Lower leg skin (tissue), 4 donors: ENCODE measurements at regions not wholly inside any gene's neighbourhood (a gene's known extent, or its start where the extent isn't known, plus 50 kb on each side); places are given as distances from the start of the nearest gene placed in this dataset.

ENCODE experiments used
- DNase-seq, 2 donors: peaks; one replicate each; pipeline ENCODE4 v3.0.0-alpha.2; 2019; ENCODE audit warnings: low spot score in 2 of 2
- H3K4me3 ChIP-seq: fragments of 200-600 bp; sonication (generic); 2 replicates; pipeline ENCODE4 v1.5.1; 2017; ENCODE audit warnings: mild to moderate bottlenecking, low read depth; ENCODE audit not compliant: poor library complexity, severe bottlenecking
- POLR2A ChIP-seq, 2 donors: fragments of 450-650 bp; IDR thresholded peaks; one replicate each; pipeline ENCODE4 v1.6.1; 2016 to 2017; ENCODE audit warnings: antibody characterized with exemption in 2 of 2, mild to moderate bottlenecking in 1 of 2, moderate library complexity in 1 of 2
- WGBS, 2 donors: methylation state at CpG; one replicate each; pipeline ENCODE4 v1.1.5; 2018; 5-methylcytosine and 5-hydroxymethylcytosine counted together
- intact Hi-C: fragments of 100-400 bp; cut with DNase I; formaldehyde crosslinking; loops from one replicate; pipeline ENCODE4 v1.15.0; 2023; ENCODE audit warnings: low total_unique reads
- TF ChIP-seq, protein P1 (sequence below), 3 donors: fragments of 450-650 bp; IDR thresholded peaks; one replicate each; pipeline ENCODE4 v1.5.1; 2016; ENCODE audit warnings: antibody characterized with exemption in 3 of 3, mild to moderate bottlenecking in 3 of 3, moderate library complexity in 2 of 3

DNA sequence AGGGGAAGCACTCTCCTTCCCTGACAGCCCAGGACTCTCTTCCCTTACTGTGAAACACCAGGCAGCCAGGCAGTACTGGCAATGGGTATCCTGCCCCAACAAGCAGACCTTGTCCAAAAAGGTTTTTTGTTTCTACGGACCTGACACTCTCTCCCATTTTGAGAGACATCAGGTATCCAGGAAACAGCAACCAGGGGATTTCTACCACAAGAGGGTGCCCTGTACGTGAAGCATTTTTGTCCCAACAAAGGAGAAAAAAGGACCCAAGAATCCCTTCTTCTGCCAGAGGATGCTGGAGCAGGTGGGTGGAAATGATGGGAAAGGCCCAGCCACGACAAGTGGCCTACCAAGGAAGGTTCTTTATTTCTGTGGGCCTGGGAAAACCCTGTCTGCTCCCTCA, 65.7 kb upstream of the FGF13 start:
- TF ChIP-seq POLR2A (IDR thresholded peaks at IDR 0.05): no peak
- TF ChIP-seq, protein P1, sequence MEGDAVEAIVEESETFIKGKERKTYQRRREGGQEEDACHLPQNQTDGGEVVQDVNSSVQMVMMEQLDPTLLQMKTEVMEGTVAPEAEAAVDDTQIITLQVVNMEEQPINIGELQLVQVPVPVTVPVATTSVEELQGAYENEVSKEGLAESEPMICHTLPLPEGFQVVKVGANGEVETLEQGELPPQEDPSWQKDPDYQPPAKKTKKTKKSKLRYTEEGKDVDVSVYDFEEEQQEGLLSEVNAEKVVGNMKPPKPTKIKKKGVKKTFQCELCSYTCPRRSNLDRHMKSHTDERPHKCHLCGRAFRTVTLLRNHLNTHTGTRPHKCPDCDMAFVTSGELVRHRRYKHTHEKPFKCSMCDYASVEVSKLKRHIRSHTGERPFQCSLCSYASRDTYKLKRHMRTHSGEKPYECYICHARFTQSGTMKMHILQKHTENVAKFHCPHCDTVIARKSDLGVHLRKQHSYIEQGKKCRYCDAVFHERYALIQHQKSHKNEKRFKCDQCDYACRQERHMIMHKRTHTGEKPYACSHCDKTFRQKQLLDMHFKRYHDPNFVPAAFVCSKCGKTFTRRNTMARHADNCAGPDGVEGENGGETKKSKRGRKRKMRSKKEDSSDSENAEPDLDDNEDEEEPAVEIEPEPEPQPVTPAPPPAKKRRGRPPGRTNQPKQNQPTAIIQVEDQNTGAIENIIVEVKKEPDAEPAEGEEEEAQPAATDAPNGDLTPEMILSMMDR (IDR thresholded peaks at IDR 0.05): no peak
- intact Hi-C loops: no loop called here

DNA sequence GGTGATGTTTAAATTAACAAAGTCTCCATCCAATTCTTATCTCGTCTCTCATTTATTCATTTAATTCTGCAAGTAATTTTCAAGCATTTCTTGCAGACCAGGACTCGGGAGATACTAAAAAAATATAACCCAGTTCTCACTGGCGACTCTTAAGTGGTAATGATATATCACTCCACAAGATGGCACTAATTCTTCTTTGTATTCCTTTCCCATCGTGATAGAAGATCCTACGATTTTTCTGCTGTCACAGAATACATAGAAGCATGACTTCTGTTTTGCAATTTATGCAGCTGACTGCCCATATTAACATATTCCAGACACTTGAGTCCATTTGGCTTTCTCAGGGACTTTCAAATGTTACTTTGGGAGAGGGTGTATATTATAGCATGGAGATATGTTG, 64.0 kb upstream of the FGF13 start:
- H3K4me3 ChIP-seq: no peak overlapping the region
- intact Hi-C loops: no loop called here
- 8 to 9% methylated on average over 5 of the region's 5 CpGs for WGBS, 2 donors
- TF ChIP-seq POLR2A (IDR thresholded peaks at IDR 0.05): no peak
- TF ChIP-seq, protein P1 (IDR thresholded peaks at IDR 0.05): no peak
- no peak for DNase-seq

More for the DNA sequence above, 65.7 kb upstream of the FGF13 start:
- no peak for DNase-seq
- 68 to 84% methylated on average over 3 of the region's 3 CpGs for WGBS, 2 donors
- no peak overlapping the region for H3K4me3 ChIP-seq

DNA sequence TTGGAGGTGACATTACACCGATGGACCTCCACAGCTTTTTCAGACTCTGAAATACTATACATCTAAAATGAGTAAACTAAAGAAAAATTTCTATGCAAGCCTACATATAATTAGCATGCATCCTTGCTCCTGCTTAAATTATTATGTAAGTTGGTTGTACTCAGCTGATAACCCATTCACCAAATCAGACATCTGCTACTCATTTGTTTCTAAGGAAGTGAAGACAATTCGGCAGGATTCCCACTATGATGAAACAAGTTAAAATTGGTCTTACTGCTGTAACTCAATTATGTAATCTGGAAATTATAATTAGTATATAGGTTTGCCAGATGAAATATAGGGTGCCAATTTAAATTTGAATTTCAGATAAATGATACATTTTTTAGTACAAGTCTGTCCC, 59.5 kb upstream of the FGF13 start:
- TF ChIP-seq, protein P1 (IDR thresholded peaks at IDR 0.05): no peak
- TF ChIP-seq POLR2A (IDR thresholded peaks at IDR 0.05): no peak
- intact Hi-C loops: no loop called here
- no peak for DNase-seq
- WGBS, 2 donors: 47 to 48% methylated on average over 2 of the region's 2 CpGs
- no peak overlapping the region for H3K4me3 ChIP-seq

DNA sequence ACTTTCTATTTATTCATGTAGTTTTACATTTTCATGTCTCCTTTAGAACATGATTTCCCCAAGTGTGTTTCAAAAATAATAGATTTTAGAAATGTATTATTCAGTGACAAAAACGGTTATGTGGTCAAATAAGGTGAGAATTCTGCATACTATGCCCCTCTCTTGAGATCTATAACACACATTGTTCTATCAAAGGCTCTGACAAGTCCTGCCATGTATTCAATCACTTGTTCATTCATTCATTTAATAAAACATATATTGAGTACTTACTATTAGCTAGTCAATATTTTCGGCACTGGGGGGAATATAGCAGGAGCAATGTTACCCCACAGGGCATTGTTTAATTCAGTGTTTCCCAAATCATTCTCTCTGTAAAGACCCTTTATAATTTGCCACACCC, 58.4 kb upstream of the FGF13 start:
- TF ChIP-seq, protein P1 (IDR thresholded peaks at IDR 0.05): no peak
- TF ChIP-seq POLR2A (IDR thresholded peaks at IDR 0.05): no peak
- no peak for DNase-seq
- 77 to 85% methylated on average over 2 of the region's 2 CpGs for WGBS, 2 donors
- H3K4me3 ChIP-seq: no peak overlapping the region
- intact Hi-C loops: no loop called here

DNA sequence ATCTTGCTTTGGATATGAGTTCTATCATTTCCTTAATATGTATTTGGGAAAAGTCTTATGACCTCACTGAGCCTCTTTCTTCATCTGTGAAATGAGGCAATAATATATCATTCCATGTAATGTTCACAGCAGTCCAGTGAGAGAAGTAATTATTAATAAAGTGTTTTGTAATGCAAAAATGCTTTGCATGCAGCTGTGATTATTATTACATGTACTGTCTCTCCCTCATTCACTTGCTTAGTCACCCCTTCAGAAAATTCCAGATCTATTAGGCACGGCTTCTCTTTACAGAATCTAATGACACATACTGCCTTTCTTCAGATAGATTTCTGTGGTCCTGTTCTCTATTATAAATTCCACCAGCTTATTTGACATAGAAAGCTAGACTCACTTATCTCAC, 53.5 kb upstream of the FGF13 start:
- TF ChIP-seq, protein P1 (IDR thresholded peaks at IDR 0.05): no peak
- TF ChIP-seq POLR2A (IDR thresholded peaks at IDR 0.05): no peak
- 46 to 70% methylated on average over 1 of the region's 1 CpG for WGBS, 2 donors
- H3K4me3 ChIP-seq: no peak overlapping the region
- DNase-seq: no peak
- intact Hi-C loops: no loop called here

DNA sequence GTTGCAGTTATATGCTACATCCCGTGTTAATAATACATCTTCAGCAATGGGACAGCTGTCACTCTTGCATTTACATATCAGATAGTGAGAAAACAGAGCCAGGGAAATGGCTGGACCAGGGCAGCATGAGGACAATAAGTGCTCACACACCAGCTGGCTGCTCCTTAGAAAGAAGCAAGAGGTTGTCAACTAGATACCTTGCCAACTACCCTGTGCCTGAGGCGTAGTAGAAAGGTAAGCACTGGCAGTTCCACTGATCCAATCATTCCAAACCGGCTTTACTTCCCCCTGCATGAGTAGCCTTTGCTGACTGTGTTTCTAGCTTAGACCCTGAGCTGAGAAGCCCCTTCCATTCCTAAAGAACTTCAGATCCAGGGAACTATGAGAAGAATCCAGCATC, 52.2 kb upstream of the FGF13 start:
- intact Hi-C loops: no loop called here
- no peak for TF ChIP-seq POLR2A (IDR thresholded peaks at IDR 0.05)
- TF ChIP-seq, protein P1 (IDR thresholded peaks at IDR 0.05): no peak
- H3K4me3 ChIP-seq: no peak overlapping the region
- 53 to 77% methylated on average over 3 of the region's 3 CpGs for WGBS, 2 donors
- no peak for DNase-seq
